ENCODE measurements at regions not wholly inside any gene's neighbourhood (a gene's known extent, or its start where the extent isn't known, plus 50 kb on each side); places are given as distances from the start of the nearest gene placed in this dataset.

GRCh38 chr6:11486959-11487358 is 50.6 kb upstream of the TMEM170B start:
- Histone ChIP-seq H3K27me3 (ENCODE audit: insufficient read depth, poor library complexity, severe bottlenecking) (no peaks in the 10 kb centered on the region), H3K4me3 (ENCODE audit: severe bottlenecking) (no peak overlapping the region), H3K9me3 (ENCODE audit: severe bottlenecking) (no peaks in the 10 kb centered on the region), H3K27ac (ENCODE audit: poor library complexity, severe bottlenecking) (no peak overlapping the region), H3K4me1 (ENCODE audit: insufficient read depth, poor library complexity, severe bottlenecking) (no peaks in the 10 kb centered on the region), H3K36me3 (ENCODE audit: low read depth) (no peaks in the 10 kb centered on the region)
- ATAC-seq (ENCODE audit: low read depth): no peak
- TF ChIP-seq CTCF (IDR thresholded peaks at IDR 0.05; ENCODE audit: poor library complexity, severe bottlenecking): no peak
- no peak for DNase-seq (ENCODE audit: low spot score)

GRCh38 chr6:11486486-11486885 is 51.1 kb upstream of the TMEM170B start:
- no peak overlapping the region for H3K4me3 ChIP-seq (ENCODE audit: severe bottlenecking)
- ATAC-seq (ENCODE audit: low read depth) (no peak), DNase-seq (ENCODE audit: low spot score) (no peak)
- no peak for TF ChIP-seq CTCF (IDR thresholded peaks at IDR 0.05; ENCODE audit: poor library complexity, severe bottlenecking)
- no peaks in the 10 kb centered on the region for H3K9me3 ChIP-seq (ENCODE audit: severe bottlenecking)
- no peaks in the 10 kb centered on the region for H3K27me3 ChIP-seq (ENCODE audit: insufficient read depth, poor library complexity, severe bottlenecking)
- no peaks in the 10 kb centered on the region for H3K36me3 ChIP-seq (ENCODE audit: low read depth)
- H3K4me1 ChIP-seq (ENCODE audit: insufficient read depth, poor library complexity, severe bottlenecking): no peaks in the 10 kb centered on the region
- H3K27ac ChIP-seq (ENCODE audit: poor library complexity, severe bottlenecking): no peak overlapping the region

- Histone ChIP-seq H3K36me3 (ENCODE audit: low read depth) (no peaks in the 10 kb centered on the region), H3K4me1 (ENCODE audit: insufficient read depth, poor library complexity, severe bottlenecking) (no peaks in the 10 kb centered on the region), H3K4me3 (ENCODE audit: severe bottlenecking) (no peak overlapping the region), H3K27me3 (ENCODE audit: insufficient read depth, poor library complexity, severe bottlenecking) (no peaks in the 10 kb centered on the region), H3K27ac (ENCODE audit: poor library complexity, severe bottlenecking) (no peak overlapping the region), H3K9me3 (ENCODE audit: severe bottlenecking) (no peaks in the 10 kb centered on the region)
- ATAC-seq (ENCODE audit: low read depth): no peak
- no peak for DNase-seq (ENCODE audit: low spot score)
- TF ChIP-seq CTCF (IDR thresholded peaks at IDR 0.05; ENCODE audit: poor library complexity, severe bottlenecking): no peak
These were observed 51.5 kb upstream of the TMEM170B start for GRCh38 chr6:11486051-11486450.

GRCh38 chr6:11485271-11485670 is 52.3 kb upstream of the TMEM170B start:
- Histone ChIP-seq H3K4me3 (ENCODE audit: severe bottlenecking) (no peak overlapping the region), H3K4me1 (ENCODE audit: insufficient read depth, poor library complexity, severe bottlenecking) (no peaks in the 10 kb centered on the region), H3K27me3 (ENCODE audit: insufficient read depth, poor library complexity, severe bottlenecking) (no peaks in the 10 kb centered on the region), H3K27ac (ENCODE audit: poor library complexity, severe bottlenecking) (no peak overlapping the region), H3K36me3 (ENCODE audit: low read depth) (no peaks in the 10 kb centered on the region), H3K9me3 (ENCODE audit: severe bottlenecking) (no peaks in the 10 kb centered on the region)
- ATAC-seq (ENCODE audit: low read depth) (no peak), DNase-seq (ENCODE audit: low spot score) (no peak)
- no peak for TF ChIP-seq CTCF (IDR thresholded peaks at IDR 0.05; ENCODE audit: poor library complexity, severe bottlenecking)

GRCh38 chr6:11484441-11484840 is 53.1 kb upstream of the TMEM170B start:
- no peak for ATAC-seq (ENCODE audit: low read depth)
- no peaks in the 10 kb centered on the region for H3K9me3 ChIP-seq (ENCODE audit: severe bottlenecking)
- no peaks in the 10 kb centered on the region for H3K4me1 ChIP-seq (ENCODE audit: insufficient read depth, poor library complexity, severe bottlenecking)
- H3K27ac ChIP-seq (ENCODE audit: poor library complexity, severe bottlenecking): no peak overlapping the region
- DNase-seq (ENCODE audit: low spot score): no peak
- no peak for TF ChIP-seq CTCF (IDR thresholded peaks at IDR 0.05; ENCODE audit: poor library complexity, severe bottlenecking)
- no peaks in the 10 kb centered on the region for H3K27me3 ChIP-seq (ENCODE audit: insufficient read depth, poor library complexity, severe bottlenecking)
- no peaks in the 10 kb centered on the region for H3K36me3 ChIP-seq (ENCODE audit: low read depth)
- no peak overlapping the region for H3K4me3 ChIP-seq (ENCODE audit: severe bottlenecking)
